GM19351 (cell line): ENCODE measurements at regions not wholly inside any gene's neighbourhood (a gene's known extent, or its start where the extent isn't known, plus 50 kb on each side); places are given as distances from the start of the nearest gene placed in this dataset.

Source experiments
- ATAC-seq: cut with Tn5 transposase; IDR thresholded peaks from one replicate; pipeline ENCODE4 v1.9.1; 2021; ENCODE audit warnings: mild to moderate bottlenecking, moderate library complexity; ENCODE audit not compliant: unreplicated experiment

DNA sequence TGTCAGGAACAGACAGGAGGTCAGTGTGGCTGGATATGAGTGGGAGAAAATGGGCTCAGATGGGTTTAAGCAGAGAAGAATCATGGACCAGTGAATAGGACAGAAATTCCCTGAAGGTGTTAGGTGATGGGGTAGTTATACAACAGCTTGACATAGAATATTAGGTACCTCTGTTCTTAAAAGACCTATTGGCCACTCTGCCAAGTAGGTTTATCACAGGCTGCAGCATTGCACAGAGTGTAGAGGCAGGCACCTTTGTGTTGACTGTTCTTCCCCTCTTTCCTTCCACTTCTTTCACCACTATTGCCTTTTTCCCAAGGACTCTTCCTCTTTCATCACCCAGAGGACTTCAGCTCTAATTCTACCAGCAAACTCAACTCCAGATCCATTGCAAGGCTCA lies 274.4 kb downstream of the CDCA7 start:
- ATAC-seq, result no peak

DNA sequence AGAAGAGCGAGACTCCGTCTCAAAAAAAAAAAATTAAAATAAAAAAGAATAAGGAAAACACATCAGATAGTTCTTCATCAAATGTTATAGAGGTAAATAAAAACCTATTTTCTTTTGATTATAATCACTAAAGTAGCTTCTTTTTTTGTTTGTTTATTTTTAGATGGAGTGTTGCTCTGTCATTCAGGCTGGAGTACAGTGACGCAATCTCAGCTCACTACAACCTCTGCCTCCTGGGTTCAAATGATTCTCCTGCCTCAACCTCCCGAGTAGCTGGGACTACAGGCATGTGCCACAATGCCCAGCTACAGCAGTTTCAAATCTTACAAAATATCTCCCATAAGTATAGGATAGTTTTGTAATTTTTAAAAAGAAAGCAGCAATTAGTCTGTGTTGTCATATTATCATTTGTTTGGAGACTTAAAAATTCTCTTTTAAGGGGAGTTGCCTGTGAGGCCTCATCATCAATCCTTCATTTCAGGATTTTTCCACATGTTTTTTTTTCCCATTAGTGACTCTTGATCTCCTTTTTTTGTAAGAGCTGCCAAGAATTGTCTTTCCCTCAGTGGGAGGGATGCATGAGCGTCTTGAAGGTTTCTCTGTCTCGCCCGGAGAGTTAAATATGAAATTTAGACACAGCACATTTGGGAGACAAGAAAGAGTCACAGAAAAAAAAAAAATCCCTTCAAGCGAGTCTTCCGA lies 275.9 kb downstream of the CDCA7 start:
- ATAC-seq, result no peak

DNA sequence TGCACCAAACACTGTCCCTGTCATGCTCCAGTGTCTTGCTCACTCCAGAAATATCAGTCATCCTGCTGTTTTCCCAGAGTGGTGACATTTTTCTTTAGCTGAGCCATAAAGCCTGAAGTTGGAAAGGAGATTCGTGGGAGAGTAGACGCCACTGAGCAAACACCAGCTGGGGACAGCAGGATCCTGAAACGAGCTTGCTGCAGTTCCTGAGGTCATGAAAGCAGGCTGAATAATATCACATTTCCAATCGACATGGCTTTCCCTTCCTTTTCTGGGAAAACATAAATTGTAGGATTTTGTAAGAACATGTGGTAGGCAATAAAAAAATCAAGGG lies 276.4 kb downstream of the CDCA7 start:
- no peak for ATAC-seq

DNA sequence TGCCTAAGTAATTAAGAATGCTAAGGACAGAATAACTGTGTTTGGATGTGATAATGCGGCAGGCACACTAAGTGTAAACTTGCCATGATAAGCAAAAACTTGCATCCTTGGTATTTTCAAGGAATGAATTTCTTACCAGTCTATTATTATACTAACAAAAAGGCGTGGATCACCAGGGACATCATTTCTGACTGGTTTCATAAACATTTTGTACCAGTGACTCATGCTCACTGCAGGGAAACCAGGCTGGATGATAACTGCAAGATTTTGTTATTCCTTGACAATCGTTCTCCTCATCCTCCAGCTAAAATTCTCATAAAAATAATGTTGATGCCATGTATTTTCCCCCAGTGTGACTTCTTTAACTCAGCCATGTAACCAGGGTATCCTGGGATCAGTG lies 289.5 kb downstream of the CDCA7 start:
- no peak for ATAC-seq

DNA sequence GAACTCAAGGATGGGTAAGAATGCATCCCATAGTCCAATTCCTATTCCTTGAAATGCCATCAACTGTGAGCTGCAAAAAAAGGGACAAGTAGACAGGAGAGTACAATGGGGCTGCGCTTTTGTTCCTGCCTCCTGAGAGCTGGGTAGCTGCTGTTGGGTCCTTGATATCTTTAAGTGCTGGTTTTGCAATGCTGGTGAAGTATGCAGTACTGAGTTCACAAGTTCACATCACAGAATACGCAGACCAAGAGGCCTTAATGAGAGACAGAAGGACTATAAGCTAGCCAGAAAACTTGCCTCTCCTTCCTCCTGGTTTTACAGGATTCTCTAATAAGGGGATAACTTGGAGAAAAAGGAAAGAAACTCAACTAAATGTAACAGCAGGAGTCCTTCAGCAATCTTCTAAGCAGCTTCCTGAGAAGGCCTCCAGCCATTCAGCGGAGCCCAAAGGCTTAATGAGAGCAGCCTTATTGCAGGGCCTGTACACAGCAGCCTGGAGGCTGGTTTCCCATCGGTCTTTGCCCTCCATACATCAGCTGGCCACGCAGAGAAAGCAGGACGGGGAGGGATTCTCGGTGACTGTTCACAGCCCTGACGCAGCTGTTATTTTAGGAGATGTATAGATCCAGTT lies 293.1 kb downstream of the CDCA7 start:
- no peak for ATAC-seq

DNA sequence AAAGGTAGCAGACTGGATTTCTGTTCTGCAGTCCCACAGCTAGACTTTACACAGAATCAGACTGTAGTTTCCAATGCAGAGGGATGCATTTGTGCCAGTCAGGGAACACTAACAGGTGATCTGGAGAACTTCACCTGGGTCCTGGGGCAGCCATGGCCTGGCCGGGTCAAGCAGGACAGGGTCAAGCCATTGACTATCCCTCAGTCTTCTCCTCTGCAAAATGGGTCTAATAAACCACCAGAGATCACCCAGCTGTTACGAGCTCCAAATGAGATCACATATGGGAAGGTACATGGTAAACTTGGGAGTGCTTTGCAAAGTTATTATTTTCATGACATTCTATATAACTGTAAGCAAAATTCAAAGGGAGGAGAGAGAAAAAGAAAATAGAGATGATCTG lies 294.1 kb downstream of the CDCA7 start:
- no peak for ATAC-seq

DNA sequence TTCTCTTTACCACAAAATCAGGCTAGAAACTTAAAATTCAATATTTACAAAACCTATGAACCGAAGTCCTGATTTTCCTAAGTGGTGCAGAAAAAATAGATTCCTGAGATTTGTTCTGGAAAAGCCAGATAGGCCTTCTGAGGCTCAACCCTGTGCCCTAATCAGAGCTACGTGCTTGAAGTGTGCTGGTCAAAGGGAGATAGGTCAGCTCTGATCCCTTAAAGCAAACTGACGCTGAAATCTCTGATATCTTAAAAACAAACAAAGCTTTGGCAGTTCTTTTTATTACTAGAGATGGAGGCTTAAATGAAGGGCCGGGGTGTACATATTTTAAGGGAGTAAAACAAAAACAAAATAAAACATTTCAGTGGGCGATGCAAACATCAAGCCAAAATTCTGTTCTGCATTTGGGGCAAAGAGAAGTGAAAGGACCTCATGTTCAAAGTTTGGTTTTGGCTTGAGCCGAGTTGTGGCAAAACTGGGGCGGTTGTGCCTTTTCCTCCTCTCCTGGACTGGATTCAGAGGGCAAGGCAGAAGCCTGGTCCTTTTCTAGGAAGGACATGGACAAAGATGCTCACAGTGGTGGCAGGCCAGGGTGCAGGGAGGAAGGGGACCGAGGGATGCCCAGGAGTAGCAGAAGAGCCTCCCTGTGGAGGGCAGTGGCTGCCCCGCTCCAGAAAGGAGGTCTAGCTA lies 295.0 kb downstream of the CDCA7 start:
- no peak for ATAC-seq

DNA sequence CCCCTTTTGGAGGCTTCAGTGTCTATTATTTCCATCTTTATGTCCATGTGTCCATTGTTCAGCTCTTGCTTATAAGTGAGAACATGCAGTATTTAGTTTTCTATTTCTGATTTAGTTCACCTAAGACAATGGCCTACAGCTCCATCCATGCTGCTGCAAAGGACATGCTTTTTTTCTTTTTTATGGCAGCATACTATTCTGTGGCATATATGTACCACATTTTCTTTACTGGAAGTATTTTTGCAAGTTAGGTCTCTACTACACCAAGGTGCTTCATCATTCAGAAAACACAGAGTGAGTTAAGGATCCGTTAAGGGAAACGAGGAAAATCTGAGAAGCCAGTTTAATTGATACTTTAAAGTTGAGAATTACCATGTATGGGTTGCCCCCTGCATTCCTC lies 297.2 kb downstream of the CDCA7 start:
- ATAC-seq, result no peak

DNA sequence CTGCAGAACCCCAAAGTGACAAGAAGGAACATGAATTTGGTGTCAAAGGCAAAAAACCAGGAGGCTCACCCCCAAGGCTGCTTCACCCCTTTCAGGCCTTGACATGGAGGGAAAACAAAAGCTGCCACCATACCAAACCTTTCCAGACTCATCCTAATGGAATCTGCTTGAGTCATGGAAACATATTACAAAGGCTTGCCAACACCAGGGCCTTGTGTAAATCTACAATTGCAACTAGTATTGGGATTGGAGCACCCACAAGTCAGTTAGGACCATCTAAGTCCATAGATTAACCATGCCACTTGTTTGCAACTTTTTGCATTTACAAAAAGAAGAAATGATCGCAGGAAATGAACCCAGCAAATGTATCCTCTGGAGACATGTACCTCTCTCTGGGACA lies 297.6 kb downstream of the CDCA7 start:
- ATAC-seq, result no peak

DNA sequence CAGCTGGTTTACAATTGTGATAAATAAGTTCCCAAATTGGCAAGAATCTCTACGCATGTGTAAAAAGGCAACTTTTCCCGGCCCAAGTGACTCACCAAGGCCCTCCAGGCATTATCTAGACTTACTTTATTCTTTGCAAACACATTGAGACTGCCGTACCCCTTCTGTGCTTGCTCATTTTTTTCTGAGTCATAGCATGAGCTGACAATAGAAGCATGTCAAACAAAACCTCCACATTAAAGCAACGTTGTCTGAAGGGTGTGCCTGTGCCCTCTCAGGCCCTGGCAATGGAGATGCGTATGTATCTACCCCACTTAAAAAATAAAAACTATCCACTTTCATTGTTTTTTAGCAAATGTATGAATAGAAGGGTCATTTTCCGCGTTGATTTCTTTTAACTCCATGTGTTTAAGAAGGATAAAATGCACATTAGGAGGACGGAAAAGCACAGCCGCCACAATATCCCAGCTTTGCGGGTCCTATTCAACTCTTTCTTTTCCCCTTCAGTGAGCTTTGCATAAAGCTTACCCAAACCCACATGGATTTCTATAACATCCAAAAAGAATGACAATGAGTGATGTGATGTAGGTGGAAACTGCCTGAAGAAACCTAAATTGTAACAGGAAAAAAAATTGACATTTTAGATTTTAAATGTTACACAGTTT lies 298.2 kb downstream of the CDCA7 start:
- no peak for ATAC-seq

DNA sequence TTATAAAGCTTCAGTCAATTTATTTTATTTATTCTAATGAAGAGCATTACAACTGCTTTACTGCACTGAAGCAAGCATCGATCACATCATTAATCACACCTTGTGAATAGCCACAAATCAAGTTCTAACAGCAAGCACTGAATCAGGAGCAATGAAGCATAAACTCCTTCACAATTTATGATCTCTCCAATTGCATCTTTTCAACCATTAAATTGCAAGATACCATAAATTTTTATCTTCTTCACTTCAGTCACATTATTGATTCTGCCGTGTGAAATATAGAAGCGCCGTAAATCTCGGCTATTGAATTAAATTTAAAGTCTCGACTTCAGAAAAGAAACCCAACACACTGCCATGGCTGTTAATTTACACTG lies 298.7 kb downstream of the CDCA7 start:
- no peak for ATAC-seq

DNA sequence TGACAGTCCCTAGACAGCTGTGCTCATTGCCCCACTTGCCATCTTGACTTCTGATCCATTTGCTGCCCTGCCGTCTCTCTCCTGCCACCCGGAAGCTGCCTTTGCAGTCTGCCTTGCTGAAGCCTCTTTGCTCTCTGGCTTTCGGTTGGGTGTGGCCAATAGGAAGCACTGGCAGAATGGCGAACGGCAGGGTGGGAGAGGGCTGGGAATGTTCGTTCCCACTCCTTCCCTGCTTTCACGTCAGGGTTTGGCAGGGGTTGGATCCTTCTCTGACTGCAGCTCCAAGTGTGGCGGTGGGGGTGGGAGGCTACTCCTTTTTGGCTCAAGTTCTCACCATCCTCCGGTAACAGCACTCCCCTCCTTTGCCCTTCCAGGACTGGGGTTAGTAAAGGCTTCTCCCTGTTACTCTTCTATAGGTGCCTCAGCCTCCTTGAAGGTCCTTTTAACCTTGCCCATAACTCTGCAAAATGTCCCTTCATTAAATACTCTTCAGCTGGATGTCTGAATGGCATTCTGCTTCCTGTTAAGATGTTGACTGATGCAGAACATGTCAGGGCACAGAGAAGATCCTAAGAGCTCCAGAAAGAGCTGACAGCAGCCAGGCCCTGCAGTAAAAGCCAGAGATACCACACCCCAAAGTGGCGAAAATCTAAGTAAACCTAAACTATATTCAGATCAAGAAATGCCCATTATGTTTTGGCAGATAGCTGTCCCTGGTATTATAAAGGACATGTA lies 299.7 kb downstream of the CDCA7 start:
- ATAC-seq, result no peak

DNA sequence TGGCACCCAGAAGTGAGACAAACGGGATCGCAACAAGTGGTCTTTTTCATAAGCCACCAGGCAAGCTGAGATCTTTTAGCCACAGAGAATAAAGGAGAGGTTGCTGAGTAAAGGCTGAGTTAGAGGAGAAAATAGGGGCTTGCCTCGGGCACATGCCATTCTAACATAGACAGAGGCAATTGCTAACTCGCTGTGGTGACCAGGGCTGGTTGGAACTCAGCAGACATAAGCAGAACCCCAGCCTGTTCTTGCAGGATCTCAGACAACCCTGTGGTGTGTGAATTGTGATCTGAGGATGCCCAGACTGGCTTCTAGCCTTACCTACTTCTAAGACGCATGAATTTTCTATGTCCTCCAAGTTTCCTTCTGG lies 300.2 kb downstream of the CDCA7 start:
- ATAC-seq, result no peak

DNA sequence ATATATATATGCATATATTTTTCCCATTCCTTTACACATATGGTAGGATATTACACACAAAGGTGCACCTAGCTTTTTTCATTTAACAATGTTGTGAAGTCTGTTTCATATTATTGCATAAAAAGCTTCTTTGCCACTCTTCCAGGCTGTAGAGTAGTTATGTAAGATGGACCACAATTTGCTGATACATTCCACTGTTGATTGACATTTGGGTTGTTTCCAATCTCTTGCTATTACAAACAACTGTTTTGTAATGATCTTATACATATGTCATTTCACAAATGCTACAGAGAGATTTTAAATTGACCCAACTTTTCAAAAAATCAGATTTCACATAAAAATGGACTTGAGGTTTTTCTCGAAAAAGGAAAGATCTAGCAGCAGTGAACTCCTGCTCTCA lies 301.4 kb downstream of the CDCA7 start:
- no peak for ATAC-seq

DNA sequence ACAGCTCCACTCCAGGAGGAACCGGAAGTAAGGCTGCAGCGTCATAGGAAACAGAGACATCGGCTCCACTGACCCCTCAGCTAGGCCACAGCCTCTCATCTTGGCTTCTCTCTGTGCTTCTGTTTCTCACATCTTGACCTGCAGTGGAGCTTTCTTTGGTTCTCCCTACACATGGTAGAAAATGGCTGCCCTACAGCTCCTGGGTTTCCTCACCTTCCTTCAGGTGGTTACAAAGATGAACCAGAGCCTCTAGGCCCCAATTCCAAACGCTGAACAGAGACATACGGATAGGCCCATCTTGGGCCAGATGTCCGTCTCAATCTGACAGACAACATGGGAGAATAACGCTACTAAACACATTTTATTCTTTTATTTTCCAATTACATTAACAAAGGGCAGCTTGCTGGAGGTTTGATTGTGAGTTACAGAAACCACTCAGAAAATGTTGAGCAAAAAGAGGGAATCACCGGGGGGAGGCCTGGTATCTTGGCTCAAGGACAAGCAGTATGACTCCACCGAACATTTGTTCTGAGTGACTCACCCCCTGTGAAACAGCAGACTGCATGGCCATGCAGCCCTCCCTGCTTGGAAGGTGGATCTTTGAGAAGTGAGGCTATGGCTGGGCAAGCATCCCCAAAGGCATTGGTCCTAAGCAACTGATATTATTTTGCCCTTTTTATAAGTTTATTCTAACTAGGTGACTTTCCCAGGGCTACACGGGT lies 303.5 kb downstream of the CDCA7 start:
- ATAC-seq, result no peak

DNA sequence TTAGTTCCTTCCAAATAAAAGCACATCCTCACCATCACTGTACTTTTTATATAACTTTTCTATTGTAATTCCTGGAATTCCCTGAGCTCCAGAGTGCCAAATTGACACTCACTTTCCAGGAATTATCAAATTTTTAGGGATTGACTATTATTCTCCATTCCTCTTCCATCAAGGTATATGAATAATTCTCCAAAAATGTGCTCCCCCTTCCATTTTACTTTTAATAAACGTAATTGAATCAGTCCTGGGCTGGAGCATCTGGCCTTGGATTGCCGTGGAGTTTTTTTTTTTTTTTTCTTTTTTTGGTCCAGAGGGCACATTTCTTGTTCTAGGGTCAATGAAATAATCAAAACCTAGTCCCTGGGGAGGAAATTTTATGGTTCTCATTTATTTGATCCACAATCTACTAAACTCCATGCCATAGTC lies 304.3 kb downstream of the CDCA7 start:
- ATAC-seq, result no peak

DNA sequence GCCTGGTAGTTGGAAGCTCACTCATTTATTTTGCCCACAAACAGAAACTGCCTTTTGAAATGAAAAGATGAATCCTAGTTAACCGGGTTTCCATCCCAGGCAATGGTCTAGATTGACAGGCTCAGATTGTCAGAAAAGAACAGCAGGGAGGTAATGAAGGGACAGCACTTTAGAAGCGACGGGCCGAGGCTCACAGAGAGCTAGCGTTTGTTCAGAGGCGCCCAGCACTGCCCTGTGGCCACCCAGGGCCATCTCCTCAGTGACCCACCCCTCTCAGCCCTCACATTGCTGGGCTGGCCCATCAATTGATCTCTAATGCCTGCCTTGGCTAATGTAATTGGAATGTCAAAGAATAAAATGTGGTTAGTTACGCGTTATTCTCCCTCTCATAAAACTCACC lies 304.8 kb downstream of the CDCA7 start:
- no peak for ATAC-seq

DNA sequence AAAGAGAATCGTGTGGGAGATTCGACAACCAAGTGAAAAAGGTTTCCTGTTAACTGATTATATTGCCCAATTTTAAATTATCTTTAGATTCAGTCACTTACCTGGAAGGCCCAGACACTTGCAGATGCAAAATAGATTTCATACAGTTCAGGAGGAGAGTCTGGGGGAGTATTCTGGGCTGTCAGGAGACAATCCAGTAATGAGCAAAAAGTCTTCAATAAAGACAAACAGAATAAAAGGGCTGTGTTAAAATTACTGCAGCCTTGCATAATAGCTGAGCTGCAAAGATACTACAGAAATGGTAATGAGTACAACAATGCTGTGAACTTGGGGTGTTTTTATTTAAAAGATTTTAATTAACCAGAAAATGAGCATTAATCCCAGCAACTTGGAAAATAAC lies 303.6 kb downstream of the SP3 start:
- no peak for ATAC-seq

DNA sequence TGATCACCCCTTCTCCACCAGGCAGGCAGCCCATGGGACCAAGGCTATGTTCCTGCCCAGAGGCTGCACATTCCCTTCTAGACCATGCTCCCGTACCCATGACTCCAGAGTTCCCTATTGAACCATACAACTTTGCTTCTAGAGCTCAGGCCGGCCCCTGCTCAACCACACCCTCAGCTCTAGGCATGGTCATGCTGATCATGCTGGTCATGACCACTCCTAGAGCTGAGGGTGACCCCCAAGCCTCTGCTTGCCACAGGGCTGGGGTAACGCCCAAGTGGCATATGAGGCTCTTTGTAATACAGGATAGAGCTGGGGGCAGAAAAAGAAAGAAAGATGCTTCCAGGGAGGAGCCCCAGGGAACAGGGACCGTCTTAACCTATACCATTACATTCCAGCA lies 301.8 kb downstream of the SP3 start:
- ATAC-seq, result no peak

DNA sequence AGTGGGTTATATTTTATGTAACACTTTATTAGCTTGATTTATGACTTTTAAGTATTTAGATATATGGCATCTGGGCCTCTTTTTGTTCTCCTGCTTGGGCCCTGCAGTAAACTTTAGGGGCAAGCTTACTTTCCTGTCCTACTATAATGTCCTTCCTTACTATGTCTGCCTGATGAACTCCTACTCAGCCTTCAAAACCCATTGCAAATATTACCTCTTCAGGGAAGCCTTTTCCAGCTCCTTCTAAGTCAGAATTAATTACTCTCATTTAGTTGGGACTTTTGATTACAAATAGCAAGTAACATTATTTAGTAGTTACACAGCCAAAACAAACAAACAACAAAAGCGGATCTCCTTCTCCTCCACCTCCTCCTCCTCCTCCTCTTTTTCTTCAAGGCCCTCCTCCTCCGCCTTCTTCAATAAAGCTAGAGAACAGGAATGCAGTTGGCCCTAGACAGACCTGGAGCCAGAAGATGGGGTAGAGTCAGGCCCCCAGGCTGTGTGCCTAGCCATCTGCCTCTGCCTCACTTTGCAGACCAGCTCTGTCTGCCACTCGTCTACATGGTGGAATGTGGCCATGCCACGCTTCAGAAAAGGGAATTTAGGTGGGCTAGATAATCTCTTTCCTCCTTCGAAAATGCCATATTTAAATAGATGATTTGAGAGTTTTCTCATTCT lies 301.2 kb downstream of the SP3 start:
- ATAC-seq, result no peak
